Activated CD8-positive, alpha-beta memory T cell treated with anti-CD3 and anti-CD28 coated beads, Interleukin-2, amount 50 U/mL, for 1 hour (primary cell): ENCODE measurements at regions not wholly inside any gene's neighbourhood (a gene's known extent, or its start where the extent isn't known, plus 50 kb on each side); places are given as distances from the start of the nearest gene placed in this dataset.

Source experiments
- DNase-seq: peaks from one replicate; pipeline ENCODE4 v3.0.0-alpha.2; 2020; ENCODE audit errors: extremely low read depth

- DNase-seq = no peak
These were observed 267.7 kb upstream of the NFE2L3 start for GRCh38 chr7:25884265-25884828.

GRCh38 chr7:25885057-25885576 lies 266.9 kb upstream of the NFE2L3 start:
- DNase-seq = no peak

GRCh38 chr7:25886387-25887240 lies 265.4 kb upstream of the NFE2L3 start:
- no peak for DNase-seq

- no peak for DNase-seq
These were observed 264.7 kb upstream of the NFE2L3 start for GRCh38 chr7:25887266-25887665.

- DNase-seq = no peak
These were observed 264.0 kb upstream of the NFE2L3 start for GRCh38 chr7:25887795-25888559.

- no peak for DNase-seq
These were observed 262.2 kb upstream of the NFE2L3 start for GRCh38 chr7:25889765-25890164.

- DNase-seq = no peak
These were observed 260.4 kb upstream of the NFE2L3 start for GRCh38 chr7:25891591-25891990.

- no peak for DNase-seq
These were observed 258.6 kb upstream of the NFE2L3 start for GRCh38 chr7:25893436-25893835.

GRCh38 chr7:25894002-25894901 lies 257.7 kb upstream of the NFE2L3 start:
- no peak for DNase-seq

GRCh38 chr7:25894902-25895791 lies 256.9 kb upstream of the NFE2L3 start:
- peak; percentile 10 for DNase-seq

- DNase-seq = no peak
These were observed 256.2 kb upstream of the NFE2L3 start for GRCh38 chr7:25895792-25896171.

GRCh38 chr7:25897261-25897782 lies 254.7 kb upstream of the NFE2L3 start:
- no peak for DNase-seq

- DNase-seq = no peak
These were observed 251.8 kb upstream of the NFE2L3 start for GRCh38 chr7:25900245-25900644.

GRCh38 chr7:25900877-25901276 lies 251.1 kb upstream of the NFE2L3 start:
- DNase-seq = no peak

- no peak for DNase-seq
These were observed 250.3 kb upstream of the NFE2L3 start for GRCh38 chr7:25901658-25902057.

GRCh38 chr7:25906003-25906402 lies 246.0 kb upstream of the NFE2L3 start:
- no peak for DNase-seq

GRCh38 chr7:25906760-25907159 lies 245.2 kb upstream of the NFE2L3 start:
- DNase-seq = no peak

- no peak for DNase-seq
These were observed 244.8 kb upstream of the NFE2L3 start for GRCh38 chr7:25907214-25907613.

GRCh38 chr7:25907731-25908130 lies 244.3 kb upstream of the NFE2L3 start:
- no peak for DNase-seq
